DOHH2 (cell line): ENCODE measurements at regions not wholly inside any gene's neighbourhood (a gene's known extent, or its start where the extent isn't known, plus 50 kb on each side); places are given as distances from the start of the nearest gene placed in this dataset.

Experiments
- H3F3A ChIP-seq: fragments of 200-600 bp; sonication (generic), shearing (Covaris generic); 2 replicates; pipeline ENCODE4 v1.6.0; 2016; ENCODE audit warnings: antibody characterized with exemption, mild to moderate bottlenecking; ENCODE audit not compliant: control insufficient read depth, insufficient read depth
- H3K27ac ChIP-seq: fragments of 200-600 bp; sonication (generic); 2 replicates; pipeline ENCODE4 v1.5.1; 2014; ENCODE audit warnings: low read depth, mild to moderate bottlenecking, low read length, moderate library complexity
- H3K27me3 ChIP-seq: fragments of 200-600 bp; sonication (generic); 2 replicates; pipeline ENCODE4 v1.6.1; 2014; ENCODE audit warnings: mild to moderate bottlenecking, low read length, mixed read lengths; ENCODE audit not compliant: control insufficient read depth
- H3K36me3 ChIP-seq: fragments of 200-600 bp; sonication (generic); 2 replicates; pipeline ENCODE4 v1.6.1; 2014; ENCODE audit warnings: mild to moderate bottlenecking, low read length, moderate library complexity, mixed read lengths; ENCODE audit not compliant: control insufficient read depth
- H3K4me1 ChIP-seq: fragments of 200-600 bp; sonication (generic); 2 replicates; pipeline ENCODE4 v1.6.1; 2014; ENCODE audit warnings: mild to moderate bottlenecking, low read length, mixed read lengths; ENCODE audit not compliant: control insufficient read depth
- H3K4me2 ChIP-seq: fragments of 200-600 bp; sonication (generic); 2 replicates; pipeline ENCODE4 v1.6.0; 2014; ENCODE audit warnings: mild to moderate bottlenecking, low read length, moderate library complexity
- H3K4me3 ChIP-seq: fragments of 200-600 bp; sonication (generic); 2 replicates; pipeline ENCODE4 v1.5.1; 2014; ENCODE audit warnings: mild to moderate bottlenecking, low read length, mixed read lengths
- H3K79me2 ChIP-seq: fragments of 200-600 bp; sonication (generic); 2 replicates; pipeline ENCODE4 v1.6.1; 2014; ENCODE audit warnings: mild to moderate bottlenecking, low read length, mixed read lengths; ENCODE audit not compliant: control insufficient read depth
- H3K9me2 ChIP-seq: fragments of 200-600 bp; sonication (generic); replicated peaks from 2 replicates; pipeline ENCODE4 v1.6.1; 2014; ENCODE audit warnings: mild to moderate bottlenecking, low read length, mixed read lengths; ENCODE audit not compliant: control insufficient read depth
- H3K9me3 ChIP-seq: fragments of 200-600 bp; sonication (generic); 2 replicates; pipeline ENCODE4 v1.6.1; 2014; ENCODE audit warnings: antibody characterized with exemption, low read length, mixed read lengths; ENCODE audit not compliant: control insufficient read depth, insufficient read depth
- H4K20me1 ChIP-seq: fragments of 200-600 bp; sonication (generic); 2 replicates; pipeline ENCODE4 v1.6.0; 2014; ENCODE audit warnings: low read depth, mild to moderate bottlenecking, antibody characterized with exemption, low read length, moderate library complexity; ENCODE audit not compliant: control insufficient read depth, insufficient read depth
- CTCF ChIP-seq: fragments of 200-600 bp; sonication (generic); IDR thresholded peaks from one replicate; pipeline ENCODE4 v1.5.1; 2014; ENCODE audit warnings: antibody characterized with exemption, mild to moderate bottlenecking, low read depth, low read length; ENCODE audit not compliant: poor library complexity, severe bottlenecking
- EZH2phosphoT487 ChIP-seq: fragments of 200-600 bp; sonication (generic); IDR thresholded peaks from 2 replicates; pipeline ENCODE4 v1.6.1; 2017; ENCODE audit warnings: borderline replicate concordance, mild to moderate bottlenecking, antibody characterized with exemption, low read length, moderate library complexity, mixed read lengths

- H3K4me3 ChIP-seq = no peak overlapping the region
- H3K9me3 ChIP-seq = no peaks in the 10 kb centered on the region
- no peak overlapping the region for H3K27ac ChIP-seq
- H3K4me2 ChIP-seq = no peak overlapping the region
- no peaks in the 10 kb centered on the region for H3F3A ChIP-seq
- no peaks in the 10 kb centered on the region for H4K20me1 ChIP-seq
- H3K4me1 ChIP-seq = no peaks in the 10 kb centered on the region
- TF ChIP-seq CTCF = no peak
- no peak for TF ChIP-seq EZH2phosphoT487
- no peaks in the 10 kb centered on the region for H3K79me2 ChIP-seq
- H3K27me3 ChIP-seq = no peaks in the 10 kb centered on the region
- H3K9me2 ChIP-seq = no peaks in the 10 kb centered on the region
- H3K36me3 ChIP-seq = no peaks in the 10 kb centered on the region
Observed at GRCh38 chr1:198472997-198473396, 67.5 kb downstream of the ATP6V1G3 start.

GRCh38 chr1:198472119-198472518, 68.4 kb downstream of the ATP6V1G3 start:
- Histone ChIP-seq H3K9me3 (no peaks in the 10 kb centered on the region), H3K27me3 (no peaks in the 10 kb centered on the region), H4K20me1 (no peaks in the 10 kb centered on the region), H3K27ac (no peak overlapping the region), H3K4me1 (no peaks in the 10 kb centered on the region), H3K4me2 (no peak overlapping the region), H3F3A (no peaks in the 10 kb centered on the region), H3K4me3 (no peak overlapping the region), H3K79me2 (no peaks in the 10 kb centered on the region), H3K9me2 (no peaks in the 10 kb centered on the region), H3K36me3 (no peaks in the 10 kb centered on the region)
- TF ChIP-seq CTCF = no peak
- TF ChIP-seq EZH2phosphoT487 = no peak

- Histone ChIP-seq H3K27ac (no peak overlapping the region), H3K9me2 (no peaks in the 10 kb centered on the region), H3K4me3 (no peak overlapping the region), H3K36me3 (no peaks in the 10 kb centered on the region), H3F3A (no peaks in the 10 kb centered on the region), H4K20me1 (no peaks in the 10 kb centered on the region), H3K4me1 (no peaks in the 10 kb centered on the region), H3K79me2 (no peaks in the 10 kb centered on the region), H3K4me2 (no peak overlapping the region), H3K9me3 (no peaks in the 10 kb centered on the region), H3K27me3 (no peaks in the 10 kb centered on the region)
- no peak for TF ChIP-seq CTCF
- no peak for TF ChIP-seq EZH2phosphoT487
Observed at GRCh38 chr1:198467907-198468306, 72.6 kb downstream of the ATP6V1G3 start.

- H3K4me3 ChIP-seq = no peak overlapping the region
- no peak overlapping the region for H3K27ac ChIP-seq
- H3K9me2 ChIP-seq = no peaks in the 10 kb centered on the region
- no peaks in the 10 kb centered on the region for H4K20me1 ChIP-seq
- H3K27me3 ChIP-seq = no peaks in the 10 kb centered on the region
- no peaks in the 10 kb centered on the region for H3K79me2 ChIP-seq
- no peak overlapping the region for H3K4me2 ChIP-seq
- no peak for TF ChIP-seq EZH2phosphoT487
- TF ChIP-seq CTCF = no peak
- H3F3A ChIP-seq = no peaks in the 10 kb centered on the region
- H3K4me1 ChIP-seq = no peaks in the 10 kb centered on the region
- no peaks in the 10 kb centered on the region for H3K9me3 ChIP-seq
- no peaks in the 10 kb centered on the region for H3K36me3 ChIP-seq
Observed at GRCh38 chr1:198467342-198467741, 73.1 kb downstream of the ATP6V1G3 start.
